ENCODE measurements at regions not wholly inside any gene's neighbourhood (a gene's known extent, or its start where the extent isn't known, plus 50 kb on each side); places are given as distances from the start of the nearest gene placed in this dataset.
"Not testable (repeated sequence)": the region's sequence is repeated elsewhere in the genome, so short reads cannot be mapped to it uniquely, and the experiment has no call there.

GRCh38 chr4:158051401-158052235, 121.2 kb downstream of the GASK1B start:
- DNase-seq (ENCODE audit: low read depth): no peak

- no peak for DNase-seq (ENCODE audit: low read depth)
These were observed 121.9 kb downstream of the GASK1B start for GRCh38 chr4:158050942-158051341.

GRCh38 chr4:158046345-158046744, 126.5 kb downstream of the GASK1B start:
- DNase-seq (ENCODE audit: low read depth): no peak

GRCh38 chr4:158043971-158044618, 128.7 kb downstream of the GASK1B start:
- no peak for DNase-seq (ENCODE audit: low read depth)

- DNase-seq (ENCODE audit: low read depth): no peak
These were observed 130.2 kb downstream of the GASK1B start for GRCh38 chr4:158042591-158043030.

GRCh38 chr4:158038718-158039117, 134.1 kb downstream of the GASK1B start:
- DNase-seq (ENCODE audit: low read depth): no peak

DNA sequence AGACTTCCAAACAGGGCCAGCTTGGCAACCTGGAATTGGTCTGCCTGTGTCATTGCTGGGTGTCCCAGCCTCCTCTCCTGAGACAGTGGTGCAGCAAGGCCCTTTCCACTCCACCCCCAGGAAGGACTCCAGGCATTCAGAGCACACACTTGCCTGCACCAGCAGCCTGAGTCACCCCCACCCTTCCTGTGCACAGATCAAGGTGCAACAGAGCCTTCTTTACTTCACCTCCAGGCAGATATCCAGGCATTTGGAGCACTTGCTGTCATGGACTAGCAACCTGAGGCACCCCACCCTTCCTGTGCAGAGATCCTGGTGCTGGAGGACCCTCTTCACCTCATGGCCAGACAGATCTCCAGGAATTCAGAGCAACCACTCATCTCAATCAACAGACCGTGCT, 135.8 kb downstream of the GASK1B start:
- no peak for DNase-seq (ENCODE audit: low read depth)

GRCh38 chr4:158035662-158036195, 137.1 kb downstream of the GASK1B start:
- DNase-seq (ENCODE audit: low read depth): no peak

DNA sequence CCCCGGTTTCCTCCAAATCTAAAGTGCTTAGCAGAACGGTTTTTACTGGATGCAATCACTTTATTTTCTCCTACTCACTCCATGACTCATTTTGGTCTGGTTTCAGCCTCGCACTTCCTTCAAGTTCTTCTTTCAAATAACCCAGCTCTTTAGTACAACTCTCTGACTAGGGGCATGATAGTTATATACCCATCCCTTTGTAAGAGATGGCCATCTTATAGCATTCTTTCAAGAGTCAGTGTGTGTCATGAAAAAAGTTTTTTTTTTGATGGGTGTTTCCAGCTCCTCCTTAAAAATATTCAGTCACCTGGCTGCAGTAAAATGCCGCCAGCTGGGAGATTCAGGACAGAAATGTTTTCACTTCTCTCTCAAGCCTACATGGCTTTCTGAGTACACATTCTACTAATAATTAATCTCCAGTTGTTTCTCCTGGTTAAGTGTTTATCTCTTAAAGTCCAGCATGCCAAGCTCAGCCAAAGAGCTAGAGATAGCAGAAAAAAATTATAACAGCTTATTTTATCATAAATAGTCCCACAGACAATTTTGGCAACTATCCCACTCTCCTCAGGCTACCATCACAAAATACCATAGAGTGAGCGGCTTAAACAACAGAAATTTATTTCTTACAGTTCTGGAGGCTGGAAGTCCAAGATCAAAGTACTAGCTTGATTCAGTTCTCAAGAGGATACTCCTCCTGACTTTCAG, 139.3 kb downstream of the GASK1B start:
- DNase-seq (ENCODE audit: low read depth): no peak

- DNase-seq (ENCODE audit: low read depth): no peak
These were observed 140.0 kb downstream of the GASK1B start for GRCh38 chr4:158032733-158033415.

DNA sequence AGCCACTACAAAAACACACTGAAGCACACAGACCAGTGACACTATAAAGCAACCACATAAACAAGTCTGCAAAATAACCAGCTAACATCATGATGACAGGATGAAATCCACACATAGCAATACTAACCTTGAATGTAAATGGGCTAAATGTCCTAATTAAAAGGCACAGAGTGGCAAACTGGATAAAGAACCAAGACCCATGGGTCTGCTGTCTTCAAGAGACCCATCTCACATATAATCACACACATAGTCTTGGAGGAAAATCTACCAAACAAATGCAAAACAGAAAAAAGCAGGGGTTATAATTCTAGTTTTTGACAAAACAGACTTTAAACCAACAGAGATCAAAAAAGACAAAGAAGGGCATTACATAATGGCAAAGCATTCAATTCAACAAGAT, 144.4 kb downstream of the GASK1B start:
- DNase-seq (ENCODE audit: low read depth): not testable (repeated sequence)

DNA sequence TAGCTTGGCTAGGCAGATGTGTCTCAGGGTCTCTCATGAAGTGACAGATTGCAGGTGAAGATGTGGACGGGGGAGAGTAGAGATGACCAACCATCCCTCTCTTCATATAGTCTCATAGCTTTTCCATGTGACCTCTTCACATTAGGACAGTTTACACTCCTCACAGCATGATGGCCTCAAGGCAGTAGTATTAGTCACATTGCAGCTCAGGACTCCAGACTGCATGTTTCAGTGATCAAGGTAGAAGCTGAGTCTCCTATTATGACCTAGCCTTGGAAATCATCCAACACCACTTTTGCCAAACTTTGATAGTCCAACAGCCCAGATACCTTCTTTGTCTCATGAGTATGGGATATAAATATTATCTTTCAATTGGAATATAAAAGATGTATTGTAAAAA, 147.7 kb downstream of the GASK1B start:
- no peak for DNase-seq (ENCODE audit: low read depth)

- no peak for DNase-seq (ENCODE audit: low read depth)
These were observed 152.0 kb downstream of the GASK1B start for GRCh38 chr4:158020734-158021346.

DNA sequence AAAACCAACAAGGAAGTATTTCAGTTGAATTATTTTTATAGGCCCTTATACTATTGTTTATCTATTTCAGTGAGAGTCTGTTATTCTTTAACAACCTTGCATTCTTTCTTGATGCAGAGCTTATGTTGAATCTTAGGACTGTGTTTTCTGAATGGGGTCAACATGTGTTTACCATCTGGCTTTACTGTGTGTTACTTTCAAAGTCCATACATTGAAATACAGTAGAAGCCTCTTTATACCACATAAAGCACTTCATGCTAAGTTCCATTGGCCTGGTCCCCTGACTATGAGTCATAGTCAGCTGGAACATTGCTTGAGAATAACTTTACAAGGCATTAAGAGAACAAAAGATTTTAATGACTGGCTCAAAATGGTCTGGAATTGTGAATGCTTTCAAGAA, 152.6 kb downstream of the GASK1B start:
- no peak for DNase-seq (ENCODE audit: low read depth)

DNA sequence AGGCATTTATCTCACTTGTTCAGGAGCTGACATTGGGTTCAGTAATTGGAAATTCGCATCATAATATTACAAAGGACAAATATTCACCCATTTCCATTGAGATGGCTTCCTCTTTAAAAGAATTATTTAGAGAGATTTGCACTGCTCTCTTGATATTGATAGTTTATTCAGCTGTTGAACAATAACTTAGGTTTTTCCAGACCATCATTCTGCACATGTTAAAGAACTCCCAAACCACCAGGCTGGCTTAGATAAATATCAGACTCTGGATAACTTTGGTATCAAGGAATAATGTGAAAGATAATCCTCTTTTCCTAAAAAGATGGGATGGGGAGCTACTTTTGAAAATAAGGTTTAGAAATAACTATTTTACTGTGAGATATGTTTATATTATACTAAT, 154.0 kb downstream of the GASK1B start:
- no peak for DNase-seq (ENCODE audit: low read depth)

GRCh38 chr4:158018221-158018830, 154.5 kb downstream of the GASK1B start:
- DNase-seq (ENCODE audit: low read depth): no peak

GRCh38 chr4:158016511-158016910, 156.3 kb downstream of the GASK1B start:
- DNase-seq (ENCODE audit: low read depth): no peak

- no peak for DNase-seq (ENCODE audit: low read depth)
These were observed 157.6 kb downstream of the GASK1B start for GRCh38 chr4:158015241-158015640.

GRCh38 chr4:158013858-158014257, 159.0 kb downstream of the GASK1B start:
- no peak for DNase-seq (ENCODE audit: low read depth)

- DNase-seq (ENCODE audit: low read depth): no peak
These were observed 162.5 kb downstream of the GASK1B start for GRCh38 chr4:158010361-158010760.

- DNase-seq (ENCODE audit: low read depth): no peak
These were observed 164.1 kb downstream of the GASK1B start for GRCh38 chr4:158008551-158009218.

Measured in activated gamma-delta T cell treated with anti-CD3 and anti-CD28 coated beads, Interleukin-2, amount 50 U/mL, for 16 hours (primary cell).